Fibroblast of lung (primary cell): ENCODE measurements at regions not wholly inside any gene's neighbourhood (a gene's known extent, or its start where the extent isn't known, plus 50 kb on each side); places are given as distances from the start of the nearest gene placed in this dataset.

Experiments used
- EZH2 ChIP-seq: IDR thresholded peaks from 2 replicates; pipeline ENCODE4 v1.5.1; 2012; ENCODE audit warnings: low read length, control low read depth, mild to moderate bottlenecking; ENCODE audit errors: missing control alignments
- TF ChIP-seq, protein P1 (sequence below), 2 donors: IDR thresholded peaks in 1 of 2; conservative IDR thresholded peaks in 1 of 2; 1 replicate in 1 of 2; 2 replicates in 1 of 2; pipeline ENCODE4 v1.5.1; 2011 to 2012; ENCODE audit warnings: low read length in 2 of 2, control low read depth in 1 of 2, inconsistent platforms in 1 of 2, low read depth in 1 of 2, mild to moderate bottlenecking in 1 of 2

DNA sequence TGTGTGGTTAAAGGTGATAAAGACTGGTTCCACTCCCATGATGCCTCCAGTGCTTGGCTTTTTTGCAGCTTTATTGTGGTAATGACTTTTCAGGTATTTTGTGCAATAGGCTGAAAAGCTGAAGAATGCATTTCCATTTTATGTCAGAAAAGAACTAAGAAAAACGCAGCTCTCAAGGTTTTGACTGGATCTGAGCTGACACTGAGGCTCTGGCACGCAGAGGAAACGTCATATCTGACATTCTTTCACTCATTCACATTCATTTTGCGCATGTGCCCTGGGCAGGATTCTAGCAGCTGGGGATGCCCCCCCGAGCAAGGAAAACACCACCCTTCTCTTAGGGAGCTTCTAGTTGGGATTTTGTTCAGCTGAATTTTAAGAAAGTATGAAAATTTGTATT, 408.5 kb upstream of the MKI67 start:
- TF ChIP-seq, protein P1, sequence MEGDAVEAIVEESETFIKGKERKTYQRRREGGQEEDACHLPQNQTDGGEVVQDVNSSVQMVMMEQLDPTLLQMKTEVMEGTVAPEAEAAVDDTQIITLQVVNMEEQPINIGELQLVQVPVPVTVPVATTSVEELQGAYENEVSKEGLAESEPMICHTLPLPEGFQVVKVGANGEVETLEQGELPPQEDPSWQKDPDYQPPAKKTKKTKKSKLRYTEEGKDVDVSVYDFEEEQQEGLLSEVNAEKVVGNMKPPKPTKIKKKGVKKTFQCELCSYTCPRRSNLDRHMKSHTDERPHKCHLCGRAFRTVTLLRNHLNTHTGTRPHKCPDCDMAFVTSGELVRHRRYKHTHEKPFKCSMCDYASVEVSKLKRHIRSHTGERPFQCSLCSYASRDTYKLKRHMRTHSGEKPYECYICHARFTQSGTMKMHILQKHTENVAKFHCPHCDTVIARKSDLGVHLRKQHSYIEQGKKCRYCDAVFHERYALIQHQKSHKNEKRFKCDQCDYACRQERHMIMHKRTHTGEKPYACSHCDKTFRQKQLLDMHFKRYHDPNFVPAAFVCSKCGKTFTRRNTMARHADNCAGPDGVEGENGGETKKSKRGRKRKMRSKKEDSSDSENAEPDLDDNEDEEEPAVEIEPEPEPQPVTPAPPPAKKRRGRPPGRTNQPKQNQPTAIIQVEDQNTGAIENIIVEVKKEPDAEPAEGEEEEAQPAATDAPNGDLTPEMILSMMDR (conservative IDR thresholded peaks at IDR 0.05 in 1 of 2, IDR thresholded peaks at IDR 0.05 in 1 of 2; ENCODE audit: low read depth in 1 of 2, low read length in 2 of 2), result no peak
- no peak for TF ChIP-seq EZH2
